ENCODE measurements at regions not wholly inside any gene's neighbourhood (a gene's known extent, or its start where the extent isn't known, plus 50 kb on each side); places are given as distances from the start of the nearest gene placed in this dataset.
A peak's percentile ranks its signal among the peaks of the same experiment; 100 is the strongest.

DNA sequence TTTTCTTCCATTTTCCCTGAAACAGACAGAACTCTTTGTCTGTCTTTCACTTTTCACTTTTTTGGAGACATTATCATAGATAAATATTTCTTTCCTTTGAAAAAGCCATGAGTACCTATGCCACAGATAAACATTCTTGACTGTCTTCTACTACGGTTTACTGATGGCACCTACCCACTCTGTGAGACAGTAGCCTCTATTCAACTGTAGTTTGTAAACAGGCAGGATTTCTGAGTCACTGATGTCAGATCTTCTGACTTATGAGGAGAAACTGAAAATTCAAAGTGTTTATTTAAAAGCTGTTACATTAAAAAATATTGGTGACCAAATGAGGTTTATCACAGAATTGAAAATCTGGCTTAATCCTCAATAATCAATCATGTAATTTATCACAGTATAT, 658.4 kb downstream of the TOX3 start:
- DNase-seq: no peak

DNA sequence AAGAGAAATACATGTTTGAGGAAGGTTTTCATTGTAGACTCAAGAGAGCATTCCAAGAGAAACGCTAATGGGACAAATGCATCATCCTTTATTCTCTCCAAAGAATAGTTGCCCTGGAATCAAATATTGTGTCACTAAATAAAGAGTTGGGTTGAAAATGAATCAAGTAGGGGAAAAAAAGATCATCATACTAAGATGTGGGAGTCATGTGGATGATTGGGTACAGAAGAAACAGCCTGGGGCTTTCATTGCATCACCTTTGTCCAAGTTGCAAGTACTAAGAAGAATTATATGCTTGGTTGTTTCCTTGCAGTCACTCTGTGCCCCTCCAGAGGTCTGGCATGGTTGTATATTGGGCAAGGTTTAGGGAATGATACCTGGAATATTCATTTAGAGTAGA, 658.9 kb downstream of the TOX3 start:
- DNase-seq: no peak

DNA sequence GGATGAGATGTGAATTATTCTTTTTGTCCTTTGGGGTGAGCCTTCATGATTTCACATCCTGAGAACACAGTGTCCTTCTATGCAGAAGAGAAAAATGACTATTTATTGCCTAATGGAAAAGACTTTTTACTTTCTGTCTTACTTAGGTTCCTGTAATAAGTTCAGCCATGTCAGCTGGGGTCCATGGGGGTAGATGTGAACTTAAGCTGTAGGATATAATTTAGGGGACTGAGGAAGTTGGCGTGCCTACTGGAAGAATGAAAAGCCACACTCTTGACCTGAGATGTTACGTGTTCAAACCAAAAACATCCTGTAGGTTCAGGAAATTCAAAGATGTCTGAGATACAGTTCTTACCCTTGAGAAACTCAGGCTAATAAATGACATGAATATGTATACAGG, 660.5 kb downstream of the TOX3 start:
- DNase-seq: no peak

DNA sequence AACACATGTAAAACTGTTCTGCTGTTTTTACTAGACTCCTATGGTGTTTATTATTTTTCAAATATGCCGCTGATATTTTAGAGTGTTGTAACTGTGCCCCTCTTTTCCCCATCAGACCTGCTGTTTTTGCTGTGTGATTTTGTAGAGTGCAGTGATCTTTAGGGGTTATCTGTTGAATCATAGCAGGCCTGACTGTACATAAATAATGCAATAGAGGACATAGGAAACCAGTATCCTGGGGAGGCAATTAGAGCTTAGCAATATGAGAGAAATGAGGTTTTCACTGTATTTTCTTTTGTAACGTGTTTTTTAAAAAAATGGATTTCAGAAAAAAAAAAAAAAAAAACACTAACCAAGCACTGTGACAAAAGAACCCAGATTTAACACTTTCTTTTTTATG, 662.2 kb downstream of the TOX3 start:
- no peak for DNase-seq

DNA sequence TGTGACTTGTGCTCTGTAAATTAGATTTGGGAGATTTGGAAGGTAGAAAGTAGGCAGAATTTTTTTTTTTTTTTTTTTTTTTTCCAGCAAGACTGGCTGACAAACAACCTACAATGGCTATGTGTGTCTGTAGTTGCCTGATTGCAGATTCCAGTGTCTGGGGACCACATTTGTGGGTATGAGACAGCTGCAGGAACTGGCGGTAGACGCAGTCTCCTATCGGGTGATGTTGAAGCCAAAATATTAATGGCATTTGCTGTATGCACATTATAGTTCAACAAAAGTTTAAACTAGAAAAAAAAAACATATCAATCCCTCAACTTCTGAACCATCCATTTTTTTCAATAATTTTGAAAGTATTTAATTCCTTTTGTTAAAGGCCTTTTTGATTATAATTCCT, 665.2 kb downstream of the TOX3 start:
- DNase-seq: no peak

DNA sequence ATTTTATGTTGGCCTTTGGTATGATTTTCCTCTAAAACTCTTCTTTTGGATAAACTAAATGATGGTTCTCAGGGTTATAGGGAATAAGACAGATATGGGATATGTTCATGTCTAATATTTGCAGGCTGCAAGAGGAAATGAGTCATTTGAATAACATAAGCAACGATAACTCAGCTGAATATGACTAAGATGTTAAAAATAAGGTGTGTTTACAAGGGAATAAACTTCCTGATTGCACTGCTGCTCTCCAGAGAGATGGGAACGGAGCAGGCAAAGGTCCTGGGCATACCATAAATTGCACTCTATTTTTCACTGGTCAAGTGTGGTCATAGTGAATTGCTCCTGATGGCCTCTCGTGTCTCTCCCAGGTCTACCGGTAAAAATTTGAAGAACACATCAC, 666.2 kb downstream of the TOX3 start:
- DNase-seq: no peak

DNA sequence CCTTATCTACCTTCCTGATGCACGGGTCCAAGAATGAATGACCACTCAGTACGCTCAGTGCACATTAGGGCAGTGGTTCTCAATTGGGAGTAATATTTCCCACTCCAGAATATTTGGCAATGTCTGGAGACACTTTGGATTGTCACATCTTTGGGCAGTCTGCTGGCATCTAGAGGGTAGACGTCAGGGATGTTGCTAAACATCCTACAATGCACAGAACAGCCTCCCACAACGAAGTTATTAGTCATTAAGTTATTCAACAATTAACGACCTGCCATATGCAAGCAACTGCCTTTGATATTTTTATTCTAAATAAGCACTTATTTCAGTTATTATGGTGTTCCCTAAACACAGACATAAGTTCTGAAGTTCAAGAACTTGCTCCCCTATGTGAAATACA, 669.3 kb downstream of the TOX3 start:
- DNase-seq: no peak

DNA sequence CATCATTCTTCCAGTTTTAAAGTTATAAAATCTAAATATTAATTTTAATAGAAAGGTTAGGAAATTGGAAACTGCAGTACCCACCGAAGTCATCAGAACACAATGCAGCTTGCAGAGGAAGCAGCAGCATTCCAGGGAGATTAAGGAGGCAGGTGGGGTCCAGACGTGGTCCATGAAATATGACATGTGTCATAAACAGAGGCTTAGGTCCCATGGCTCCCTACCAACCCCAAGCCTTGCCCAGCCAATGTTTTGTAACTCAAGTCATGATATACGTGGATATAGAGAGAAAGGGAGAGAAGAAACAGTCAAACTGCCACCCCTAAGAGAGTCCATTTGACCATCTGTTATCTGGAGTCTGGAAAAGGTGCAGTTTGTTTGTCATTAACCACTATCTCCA, 670.0 kb downstream of the TOX3 start:
- no peak for DNase-seq

DNA sequence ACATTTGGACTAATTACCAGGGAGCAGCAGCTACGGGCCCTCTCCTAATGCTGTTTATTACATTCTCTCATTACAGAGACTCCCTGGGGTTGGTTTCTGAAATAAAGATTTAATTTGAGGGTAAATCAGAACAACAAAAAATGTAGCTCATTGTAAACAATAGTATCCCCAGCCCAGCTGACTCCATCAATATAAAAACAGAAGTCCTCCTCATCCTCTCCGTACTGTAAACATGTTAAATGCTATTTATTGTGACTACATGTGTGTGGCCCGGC, 670.4 kb downstream of the TOX3 start:
- DNase-seq: no peak

DNA sequence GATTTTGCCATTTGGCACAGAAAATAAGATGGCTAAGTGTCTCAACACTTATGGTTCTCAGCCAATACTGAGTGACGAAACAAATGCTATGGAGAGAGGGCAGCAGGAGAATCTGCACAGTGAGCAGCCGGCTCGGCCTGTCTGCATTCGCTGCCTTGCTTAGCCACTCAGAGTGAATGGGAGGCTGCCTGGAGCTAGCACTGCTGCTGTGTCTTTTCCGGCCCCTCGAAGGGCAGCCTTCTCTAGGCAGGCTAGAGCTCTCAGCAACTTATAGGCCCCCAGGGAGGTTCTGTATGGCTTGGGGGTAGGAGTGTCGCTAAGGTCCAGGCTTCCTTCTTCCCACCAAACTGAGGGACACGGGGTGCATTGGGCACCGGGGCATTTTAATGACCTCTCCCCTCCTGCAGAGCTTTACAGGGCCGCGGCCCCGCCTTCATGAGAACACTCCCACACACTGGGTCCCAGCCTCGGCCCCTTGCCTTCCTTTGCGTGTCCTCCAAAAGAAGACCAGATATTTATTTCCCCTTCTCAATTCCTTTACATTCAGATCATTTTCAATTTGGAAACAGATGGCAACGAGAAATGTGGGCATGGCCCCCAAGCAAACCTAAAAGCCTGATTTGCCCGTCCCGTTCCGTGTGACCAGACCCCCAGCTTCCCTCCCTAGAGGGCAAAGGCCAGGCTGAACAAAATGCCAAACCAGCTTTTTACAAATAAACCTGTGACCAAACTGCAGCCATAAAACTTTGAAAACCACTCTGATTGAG, 670.9 kb downstream of the TOX3 start:
- no peak for DNase-seq

DNA sequence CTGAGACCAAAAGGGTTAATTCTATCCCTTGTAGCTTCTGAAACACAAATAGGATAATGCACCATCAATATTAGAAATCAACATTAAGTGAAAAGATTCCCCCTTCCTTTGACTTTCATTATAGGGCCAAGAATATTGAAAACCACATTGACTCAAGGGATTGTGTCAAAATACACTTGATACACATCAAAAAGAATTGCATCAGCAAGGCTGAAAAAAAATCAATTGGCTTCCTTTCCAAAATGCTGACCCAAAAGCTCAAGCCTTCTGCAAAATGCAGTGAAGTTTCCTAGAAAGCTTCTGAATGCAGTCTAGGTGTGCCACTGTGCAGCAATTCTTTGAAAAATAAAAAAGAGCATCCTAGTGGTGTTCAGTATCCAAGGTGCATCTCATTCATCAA, 674.4 kb downstream of the TOX3 start:
- no peak for DNase-seq

DNA sequence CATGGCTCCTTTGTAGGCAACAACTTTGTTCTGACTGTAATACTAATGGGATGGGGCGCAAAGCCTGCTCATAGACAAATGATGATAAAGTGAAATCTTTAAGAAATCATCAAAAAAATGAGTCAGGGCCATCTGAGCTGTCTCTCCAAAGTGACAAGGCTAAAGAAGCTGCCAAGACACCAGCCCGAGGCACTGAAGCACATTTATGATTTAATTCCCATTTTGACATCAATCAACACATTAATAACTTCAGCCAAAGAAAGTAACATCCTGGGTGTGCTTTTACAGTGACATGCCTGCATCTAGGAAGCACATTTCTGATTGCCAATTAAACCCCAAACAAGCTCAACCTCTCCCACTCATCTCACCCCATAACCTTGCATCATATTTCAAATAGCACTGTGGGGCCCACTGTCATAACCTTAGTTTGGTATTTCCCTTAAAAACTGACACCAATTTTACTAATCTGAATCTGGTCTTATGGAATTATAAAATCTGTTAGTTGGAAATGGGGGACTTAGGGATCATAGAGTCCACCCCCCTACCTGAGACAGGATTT, 676.6 kb downstream of the TOX3 start:
- DNase-seq: no peak

DNA sequence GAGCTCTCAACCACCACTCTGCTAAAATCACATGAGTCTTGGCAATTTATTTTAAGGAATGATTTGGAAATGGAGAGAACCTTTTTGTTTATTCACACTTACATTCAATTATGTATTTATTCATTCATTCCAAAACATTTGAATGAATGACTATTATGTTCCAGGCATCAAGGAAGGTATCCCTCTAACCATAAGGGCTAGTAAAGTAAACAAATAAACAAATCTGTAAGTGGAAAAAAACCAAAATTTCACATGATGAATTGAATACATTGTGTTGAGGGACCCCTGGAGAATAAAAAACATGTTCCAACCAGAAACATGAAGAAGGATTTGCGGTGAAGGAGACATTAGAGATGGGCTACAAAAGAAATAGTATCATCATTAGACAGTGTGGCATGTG, 677.8 kb downstream of the TOX3 start:
- no peak for DNase-seq

DNA sequence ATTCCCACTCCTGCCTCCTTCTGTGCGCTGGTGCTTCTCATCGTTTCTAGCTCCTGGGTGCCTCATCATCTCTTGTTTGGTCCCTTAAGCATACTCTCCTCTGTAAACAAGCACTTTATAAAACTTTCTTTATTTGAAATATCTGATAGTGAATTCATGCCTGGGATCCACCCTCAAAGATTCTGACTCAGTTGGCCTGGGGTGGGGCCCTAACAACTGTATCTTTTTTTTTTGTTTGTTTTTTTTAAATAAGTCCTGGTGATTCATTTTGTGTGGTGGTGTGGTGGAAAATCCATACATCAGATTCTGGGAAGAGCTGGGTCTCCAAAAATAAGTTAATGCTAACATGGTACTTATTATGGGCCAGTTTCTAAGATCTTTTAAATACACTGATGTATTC, 678.3 kb downstream of the TOX3 start:
- DNase-seq: no peak

DNA sequence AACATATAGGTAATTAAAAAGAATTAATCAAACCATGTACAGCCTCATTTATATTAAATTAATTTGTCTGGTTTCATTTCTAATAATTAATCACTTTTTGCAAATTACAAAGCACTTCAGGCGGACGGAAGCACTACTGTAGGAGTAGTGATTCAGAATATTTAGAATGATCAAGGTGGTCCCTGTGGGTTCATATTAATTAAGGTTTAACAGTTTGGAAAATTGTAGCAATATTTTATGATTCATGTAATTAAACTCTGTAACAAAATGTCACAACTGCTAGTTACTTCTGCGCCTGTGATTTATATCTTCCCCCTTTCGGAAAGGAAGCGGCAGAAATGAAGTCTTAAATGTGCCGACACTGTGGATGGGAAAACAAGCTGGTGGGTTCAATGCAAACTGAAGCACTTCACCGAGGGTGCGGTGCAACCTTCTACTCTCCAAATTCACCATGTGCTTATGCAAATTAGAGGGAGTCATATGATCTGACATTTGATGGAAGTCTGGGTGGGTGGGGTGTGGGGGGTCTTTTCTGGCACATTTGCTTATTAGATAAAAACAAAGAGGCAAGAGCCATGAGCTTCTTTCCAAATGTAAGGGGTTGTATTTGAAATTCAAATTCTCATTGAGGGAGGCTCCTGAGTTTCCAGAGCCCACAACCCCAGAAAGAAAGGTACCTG, 679.4 kb downstream of the TOX3 start:
- no peak for DNase-seq

DNA sequence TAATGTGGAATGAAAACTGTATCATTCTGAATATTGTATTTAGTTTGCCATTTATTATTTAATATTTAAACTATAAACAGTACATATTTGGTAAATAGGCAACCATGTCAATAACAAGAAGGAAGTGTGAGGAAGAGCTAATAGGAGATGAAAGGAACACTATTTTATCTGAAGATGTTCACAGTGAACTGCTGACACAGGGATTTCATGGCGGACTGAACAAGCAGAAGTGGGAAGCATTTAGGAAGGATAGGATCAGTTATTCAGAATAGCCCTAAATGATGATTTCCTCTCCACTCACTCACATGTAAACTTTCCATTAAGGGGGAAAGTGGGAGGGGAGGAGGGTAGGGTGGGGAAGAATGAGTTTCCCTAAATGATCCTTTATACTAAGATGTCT, 682.4 kb downstream of the TOX3 start:
- DNase-seq: no peak

DNA sequence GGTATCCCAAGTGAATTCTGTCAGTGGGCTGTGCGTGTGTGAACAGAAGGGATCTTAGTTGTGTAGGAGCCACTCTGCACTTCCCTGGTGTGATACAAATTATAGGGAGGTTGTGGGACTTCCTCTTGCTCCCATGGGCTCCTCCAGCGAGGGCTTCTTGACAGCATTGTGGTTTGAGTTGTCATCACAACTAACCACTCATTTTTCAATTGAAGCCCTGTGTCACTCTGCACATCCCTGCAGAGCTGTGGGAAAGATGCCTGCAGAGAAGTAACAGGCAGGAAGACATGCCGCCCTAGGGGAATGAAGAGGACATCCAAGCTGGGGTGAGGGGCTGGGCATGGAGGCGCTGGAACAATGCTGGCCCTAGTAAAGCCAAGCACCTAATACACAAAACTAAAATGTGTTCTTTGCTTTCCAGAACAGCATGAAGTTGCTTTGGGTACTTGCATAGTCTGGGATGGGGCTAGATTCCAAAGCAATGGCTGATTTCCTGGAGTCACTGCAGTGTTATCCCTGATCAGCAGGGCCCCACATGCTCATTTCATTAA, 692.5 kb downstream of the TOX3 start:
- no peak for DNase-seq

DNA sequence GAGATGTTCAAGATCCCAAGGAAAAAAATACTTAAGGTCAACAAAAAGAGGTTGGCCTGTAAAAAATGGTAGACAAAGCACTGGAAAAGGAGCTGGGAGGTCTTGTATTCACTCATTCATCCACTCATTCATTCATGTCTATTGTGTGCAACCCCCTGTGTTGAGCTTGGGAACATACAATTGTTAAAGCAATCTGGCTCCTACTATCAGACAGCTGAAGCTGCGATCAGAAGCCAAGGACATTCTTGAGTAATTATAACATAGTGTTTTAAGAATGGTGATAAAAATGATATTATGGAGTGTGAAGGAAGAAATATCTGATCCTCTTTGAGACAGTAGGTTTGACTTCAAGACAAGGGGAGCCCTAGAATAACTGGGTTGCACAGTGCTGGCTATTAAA, 693.4 kb downstream of the TOX3 start:
- no peak for DNase-seq

DNA sequence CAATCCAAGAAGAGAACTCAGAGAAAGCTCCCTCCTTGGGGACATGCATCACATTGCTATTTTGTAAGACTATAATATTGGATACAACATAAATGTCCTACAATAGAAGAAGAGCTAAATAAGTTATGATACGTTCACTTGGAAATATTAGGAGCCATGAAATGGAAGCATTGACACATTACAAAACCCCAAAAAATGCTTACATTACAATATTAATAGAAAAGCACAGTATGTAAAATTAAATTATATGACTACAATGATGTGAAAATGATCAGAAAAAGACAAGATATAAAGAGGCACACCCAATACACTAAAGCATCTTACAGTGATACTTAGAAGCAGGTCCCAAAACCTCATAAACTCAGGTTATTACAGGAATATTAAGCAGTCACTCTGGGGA, 694.1 kb downstream of the TOX3 start:
- DNase-seq: no peak

DNA sequence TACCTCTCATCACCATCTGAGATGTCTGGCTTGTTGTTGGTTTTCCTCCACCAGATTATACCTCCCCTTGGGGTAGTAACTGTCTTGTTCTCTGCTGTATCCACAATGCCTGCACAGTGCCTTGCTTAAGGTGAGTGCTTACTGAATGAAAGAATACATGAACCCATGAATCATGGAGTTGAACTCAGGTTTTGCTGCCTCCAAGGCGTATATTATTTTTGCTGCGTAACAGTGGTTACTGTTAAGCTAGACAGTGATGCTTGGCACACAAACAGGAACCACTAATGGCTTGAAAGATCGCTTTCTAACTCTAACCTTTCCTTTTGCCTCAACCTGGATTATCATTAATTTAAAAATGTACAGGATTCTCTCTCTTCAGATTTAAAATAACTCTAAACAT, 695.8 kb downstream of the TOX3 start:
- no peak for DNase-seq

DNA sequence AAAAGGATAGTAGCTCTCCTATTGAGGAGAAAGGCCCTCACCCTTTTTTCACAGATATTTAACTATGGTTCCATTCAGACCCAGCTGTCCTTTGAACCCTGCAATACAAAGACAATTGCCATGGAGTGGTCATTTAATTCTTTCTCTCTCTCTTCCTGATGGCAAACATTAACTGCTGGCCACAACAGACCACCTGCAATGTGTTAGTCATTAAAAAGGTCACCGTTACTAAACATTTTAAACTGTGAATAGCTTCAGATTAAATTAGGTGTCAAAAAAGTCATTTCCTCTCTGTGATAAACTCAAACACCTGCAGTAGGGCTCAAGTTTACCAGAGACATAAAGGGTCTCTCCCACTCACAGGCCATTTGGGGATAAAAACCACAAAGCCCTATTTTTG, 697.2 kb downstream of the TOX3 start:
- no peak for DNase-seq

DNA sequence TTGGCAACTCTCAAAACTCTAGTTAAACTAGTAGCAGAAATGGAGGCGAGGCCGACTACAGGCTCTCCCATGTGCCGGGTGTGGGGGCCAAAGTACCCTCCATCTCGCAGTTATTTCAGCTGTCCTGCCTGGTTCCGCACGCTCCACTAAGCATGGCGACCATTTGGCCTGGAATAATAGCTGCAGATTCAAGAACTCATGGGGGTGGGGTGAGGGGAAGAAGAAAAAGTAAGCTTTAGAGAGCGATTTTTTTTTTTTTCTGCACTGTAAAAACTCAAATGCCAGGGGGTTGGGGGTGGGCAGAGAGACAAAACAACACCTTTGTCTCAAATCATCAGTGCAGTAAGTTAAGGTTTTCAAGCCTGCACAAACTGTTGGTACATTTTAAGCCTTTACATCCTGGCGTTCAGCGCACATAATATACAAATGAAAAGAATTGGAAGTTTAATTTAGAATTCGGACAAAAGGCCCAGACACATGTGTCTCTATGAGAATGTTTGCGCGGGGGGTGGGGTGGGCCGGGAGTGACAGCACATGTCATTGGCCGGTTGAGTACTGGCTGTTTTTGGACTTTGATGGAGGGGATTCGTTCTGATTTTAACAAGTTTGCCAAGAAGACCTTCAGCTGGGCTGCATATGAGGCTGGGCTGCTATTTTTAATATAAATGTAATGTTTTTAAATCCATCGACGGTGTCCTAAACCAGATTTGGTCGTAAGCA, 694.7 kb upstream of the SALL1 start:
- peak; percentile 88 for DNase-seq

DNA sequence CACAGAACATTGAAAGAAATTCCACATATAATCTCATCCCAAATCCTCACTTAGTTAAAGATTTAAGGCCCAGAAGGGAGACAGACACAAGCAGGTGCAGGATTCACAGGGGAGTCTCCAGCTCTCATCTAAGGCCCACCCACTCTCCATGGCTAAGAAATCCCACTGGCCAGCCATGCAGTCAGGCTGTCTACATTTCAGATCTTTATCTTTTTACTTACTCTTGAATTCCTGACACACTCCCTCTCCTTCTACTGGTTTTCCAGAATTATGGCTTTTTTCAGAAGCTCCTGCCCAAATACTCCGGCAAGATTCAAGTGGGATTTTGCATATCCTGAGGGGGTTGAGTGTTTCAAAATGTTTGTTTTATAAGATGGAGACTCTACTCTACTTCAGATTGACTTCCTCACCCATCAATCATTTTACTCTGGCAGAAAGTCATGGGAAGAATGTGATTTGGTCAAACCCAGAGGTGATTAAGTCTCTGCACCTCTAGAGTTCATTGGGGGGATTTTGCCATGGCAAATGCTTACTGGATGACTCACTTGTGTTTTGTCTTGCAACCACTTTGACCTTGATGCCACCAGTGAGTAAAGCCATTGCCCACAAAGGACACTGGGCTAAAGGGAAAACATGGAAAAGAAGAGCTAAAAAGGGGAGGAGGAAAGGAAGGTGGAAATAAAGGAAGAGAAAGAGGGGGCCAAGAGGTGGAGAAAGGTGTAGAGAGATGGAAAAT, 688.8 kb upstream of the SALL1 start:
- DNase-seq: no peak

Measured in eye (tissue), 1 donor.